SIG-M5 treated with dmso at 0.1 percent for 504 hours (cell line): ENCODE measurements at regions not wholly inside any gene's neighbourhood (a gene's known extent, or its start where the extent isn't known, plus 50 kb on each side); places are given as distances from the start of the nearest gene placed in this dataset.

Source experiments
- DNase-seq: peaks from one replicate; lab custom pipeline; 2025; ENCODE audit not compliant: unreplicated experiment; lab: John Stamatoyannopoulos, UW

DNA sequence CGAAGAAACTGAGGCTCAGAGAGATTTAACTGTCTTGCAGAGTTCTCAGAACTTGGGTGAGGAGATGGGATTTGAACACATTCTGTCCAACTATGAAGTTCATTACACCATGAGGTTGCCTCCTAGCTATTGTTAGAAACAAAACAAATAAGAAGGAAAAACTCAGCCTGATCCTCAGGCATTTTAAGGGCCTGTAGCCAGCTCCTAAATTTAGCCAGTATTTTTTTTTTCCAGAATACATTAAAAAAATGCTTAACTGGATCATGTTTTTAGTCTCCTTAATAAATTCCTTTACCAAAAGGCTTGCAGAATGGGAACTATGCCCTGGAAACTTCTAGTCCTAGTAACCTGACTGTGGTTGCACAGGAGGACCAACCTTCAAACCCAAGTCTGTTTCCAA lies 212.0 kb downstream of the CSNK2A3 start:
- DNase-seq = no peak

DNA sequence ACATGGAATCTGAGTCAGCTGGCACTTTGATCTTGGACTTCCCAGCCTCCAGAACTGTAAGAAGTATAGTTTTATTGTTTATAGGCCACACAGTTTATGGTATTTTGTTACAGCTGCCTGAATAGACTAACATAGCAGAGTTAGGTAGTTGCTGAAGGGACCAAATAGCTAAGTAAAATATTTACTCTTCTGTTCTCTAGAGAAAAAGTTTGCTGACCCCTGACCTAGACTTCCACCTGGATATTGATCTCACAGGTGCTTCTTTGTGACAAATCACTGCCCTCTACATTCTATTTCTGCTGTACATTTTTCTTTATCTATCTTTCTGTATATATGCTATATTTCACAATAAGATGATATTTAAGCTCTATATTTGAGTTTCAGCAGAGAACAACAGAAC lies 212.5 kb downstream of the CSNK2A3 start:
- no peak for DNase-seq

DNA sequence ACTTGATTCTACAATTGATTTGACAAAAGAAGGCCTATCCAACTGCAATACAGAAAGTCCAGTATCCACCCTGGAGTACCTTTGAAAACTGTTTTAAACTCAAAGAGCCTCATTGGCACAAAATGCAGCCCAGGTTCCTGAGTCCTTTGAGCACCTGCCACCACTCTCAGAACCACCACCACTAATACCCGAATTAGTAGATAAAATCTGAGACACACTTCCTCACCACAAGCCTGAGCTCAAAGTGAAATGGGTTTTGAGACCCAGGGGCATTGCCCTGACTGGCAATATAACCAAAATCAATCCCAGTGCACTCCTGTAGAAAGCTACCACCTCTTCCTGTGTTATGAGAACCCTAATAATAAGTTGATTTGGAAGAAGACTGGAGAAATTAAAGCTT lies 215.7 kb downstream of the CSNK2A3 start:
- no peak for DNase-seq

DNA sequence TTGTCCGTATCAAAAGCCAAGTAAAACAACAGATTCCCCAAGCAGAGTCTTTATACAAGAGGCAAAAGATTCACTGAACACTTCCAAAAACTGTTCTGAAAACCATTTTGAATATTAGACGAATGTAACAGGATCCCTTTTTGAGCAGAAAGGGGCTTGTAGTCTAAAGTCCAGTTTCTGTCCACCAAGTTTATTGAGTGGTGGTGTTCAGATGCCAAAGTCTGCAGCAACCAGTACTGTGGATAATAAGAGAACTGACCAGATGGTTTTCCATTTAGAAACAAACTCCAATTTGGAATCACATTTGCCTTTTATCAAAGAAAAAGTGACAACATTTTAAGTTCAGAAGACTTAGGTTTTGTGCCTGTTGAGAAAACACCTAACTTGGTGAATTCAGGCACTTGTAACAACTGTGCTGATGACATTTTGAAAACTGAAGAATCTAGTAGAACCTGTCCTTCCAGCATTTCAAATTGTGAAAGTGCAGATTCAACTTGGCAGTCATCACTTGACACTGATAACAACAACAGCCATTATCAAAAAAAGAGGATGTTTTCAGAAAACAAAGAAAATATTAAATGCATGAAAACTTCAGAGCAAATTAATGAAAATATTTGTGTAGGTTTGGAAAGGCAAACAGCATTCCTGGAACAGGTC lies 217.1 kb downstream of the CSNK2A3 start:
- DNase-seq = no peak

DNA sequence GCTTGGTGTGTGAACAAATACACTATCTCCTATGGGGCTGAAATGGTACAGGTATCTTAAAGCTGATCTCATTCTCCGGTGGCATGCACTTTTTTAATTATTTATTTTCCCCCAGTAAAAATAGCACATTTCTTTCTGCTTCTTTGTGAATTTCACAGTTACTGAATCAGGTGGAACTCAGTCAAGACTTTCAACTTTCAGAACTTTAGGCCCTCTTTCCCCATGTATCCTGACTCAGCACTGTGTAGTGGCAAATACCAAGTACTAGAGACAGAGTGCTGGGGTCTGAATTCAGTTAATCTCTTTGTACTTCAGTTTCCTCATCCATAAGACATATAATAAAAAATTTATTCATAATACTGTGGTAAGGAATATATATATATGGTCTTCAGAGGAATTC lies 223.9 kb downstream of the CSNK2A3 start:
- no peak for DNase-seq

DNA sequence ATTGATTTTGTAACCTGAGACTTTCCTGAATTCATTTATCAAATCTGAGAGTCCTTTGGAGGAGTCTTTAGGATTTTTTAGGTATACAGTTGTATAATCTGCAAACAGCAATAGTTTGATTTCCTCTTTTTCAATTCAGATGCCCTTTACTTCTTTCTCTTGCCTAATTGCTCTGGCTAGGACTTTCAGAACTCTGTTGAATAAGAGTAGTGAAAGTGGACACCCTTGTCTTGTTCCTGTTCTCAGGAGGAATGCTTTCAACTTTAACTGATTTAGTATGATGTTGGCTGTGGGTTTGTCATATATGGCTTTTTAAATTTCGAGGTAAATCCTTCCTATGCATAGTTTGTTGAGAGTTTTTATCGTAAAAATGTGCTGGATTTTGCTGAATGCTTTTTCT lies 227.4 kb downstream of the CSNK2A3 start:
- DNase-seq = peak; percentile 6

DNA sequence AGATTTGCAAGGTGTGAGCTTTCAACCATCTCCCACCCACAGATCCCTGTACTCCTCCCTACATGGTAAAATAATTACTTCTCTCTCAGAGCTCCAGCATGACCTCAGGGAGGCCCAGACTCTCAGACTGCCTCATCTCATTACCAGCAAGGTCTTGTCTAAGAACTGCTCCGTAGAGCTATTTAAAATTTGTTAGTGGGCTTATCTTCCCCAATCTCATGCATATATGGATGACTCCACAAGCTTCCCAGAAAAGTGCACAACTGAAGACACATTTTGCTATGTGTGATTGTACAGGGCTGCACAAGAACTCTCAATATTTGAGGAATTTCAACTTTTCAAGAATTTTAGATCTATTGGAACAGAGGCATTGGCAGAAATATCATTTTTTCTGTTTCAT lies 230.3 kb downstream of the CSNK2A3 start:
- DNase-seq = no peak

DNA sequence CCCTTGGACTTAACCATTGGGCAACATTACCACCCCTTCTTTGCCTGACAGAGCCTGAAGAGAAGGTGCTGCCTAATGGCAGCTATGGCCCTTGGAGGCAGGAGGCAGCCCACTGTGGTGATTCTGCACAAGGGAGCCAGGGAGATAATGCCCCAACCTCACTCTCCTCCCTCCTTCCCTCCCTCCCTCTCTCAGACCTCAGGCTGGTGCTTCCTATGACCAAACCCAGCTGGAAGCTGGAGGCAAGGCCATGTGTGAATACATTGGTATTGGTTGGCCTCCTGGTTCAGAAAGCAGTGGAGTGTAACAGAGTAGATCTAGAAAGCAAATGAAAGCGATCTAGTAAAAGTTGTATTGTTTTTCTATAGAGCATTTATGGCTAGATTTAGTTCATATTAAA lies 233.1 kb downstream of the CSNK2A3 start:
- no peak for DNase-seq

DNA sequence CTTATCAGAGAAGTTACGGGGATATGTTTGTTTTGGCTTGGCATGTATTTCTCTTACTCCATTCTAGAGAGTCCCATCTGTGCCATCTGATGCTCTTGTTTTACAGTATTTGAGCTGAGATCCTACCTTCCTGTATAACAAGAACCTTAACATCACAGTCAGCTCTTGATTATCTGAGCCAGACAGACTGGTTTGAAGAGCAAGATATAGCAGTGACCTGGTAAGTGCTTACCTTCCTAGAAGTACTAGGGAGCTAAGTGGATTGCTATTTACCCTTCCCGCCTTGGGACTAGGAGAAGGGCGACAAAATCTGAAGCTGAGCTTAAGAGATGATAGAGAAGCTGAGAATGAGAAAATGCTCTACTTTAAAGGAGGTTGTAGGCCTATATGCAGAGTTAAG lies 235.3 kb downstream of the CSNK2A3 start:
- no peak for DNase-seq

DNA sequence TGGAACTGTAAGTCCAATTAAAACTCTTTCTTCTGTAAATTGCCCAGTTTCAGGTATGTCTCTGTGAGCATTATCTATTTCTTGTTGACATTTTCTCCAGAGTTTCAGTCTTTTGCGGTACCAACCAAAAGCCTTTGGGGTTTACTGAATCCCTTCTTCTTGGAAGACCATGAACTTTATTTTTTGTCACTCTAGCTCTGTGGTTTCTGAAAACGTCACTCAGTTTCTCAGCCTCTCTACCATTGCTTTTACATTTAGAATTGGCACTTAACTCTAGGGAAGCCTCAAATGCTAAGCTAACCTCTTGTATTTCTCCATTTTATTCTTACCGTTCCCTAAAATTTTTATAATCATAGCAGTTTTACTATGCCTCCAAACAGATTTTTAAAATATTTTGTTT lies 237.6 kb downstream of the CSNK2A3 start:
- no peak for DNase-seq

DNA sequence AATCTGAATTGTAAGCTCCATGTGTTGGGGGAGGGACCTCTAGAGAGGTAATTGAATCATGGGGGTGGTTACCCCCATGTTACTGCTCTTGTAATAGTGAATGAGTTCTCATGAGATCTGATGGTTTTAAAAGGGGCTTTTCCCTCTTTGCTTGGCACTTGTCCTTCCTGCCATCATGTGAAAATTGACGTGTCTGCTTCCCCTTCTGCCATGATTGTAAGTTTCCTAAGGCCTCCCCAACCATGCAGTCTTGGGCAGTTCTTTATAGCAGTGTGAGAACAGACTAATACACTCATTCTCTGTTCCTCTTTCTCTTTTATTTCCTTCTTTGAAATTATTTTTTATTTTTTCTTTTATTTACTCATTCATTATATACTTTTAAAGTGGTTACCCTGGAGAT lies 239.4 kb downstream of the CSNK2A3 start:
- no peak for DNase-seq

DNA sequence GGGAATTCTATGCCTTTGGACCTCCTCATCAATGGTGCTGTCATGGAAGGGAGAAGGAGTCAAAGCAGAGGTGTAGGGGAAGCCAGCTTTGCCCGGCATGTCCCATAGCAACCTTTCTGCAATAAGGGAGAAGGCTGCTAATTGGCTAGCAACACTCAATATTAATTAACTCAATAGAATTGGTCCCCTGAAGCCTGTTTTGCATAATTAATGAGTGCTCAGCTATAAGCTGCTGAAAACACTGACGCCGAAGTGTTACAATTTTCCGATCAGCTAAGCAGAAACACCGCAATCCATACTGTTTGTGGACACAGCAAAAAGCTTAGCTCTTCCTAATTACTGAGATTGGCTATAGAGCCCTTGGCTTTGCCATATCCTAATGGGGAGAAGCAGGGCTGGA lies 245.0 kb downstream of the CSNK2A3 start:
- no peak for DNase-seq

DNA sequence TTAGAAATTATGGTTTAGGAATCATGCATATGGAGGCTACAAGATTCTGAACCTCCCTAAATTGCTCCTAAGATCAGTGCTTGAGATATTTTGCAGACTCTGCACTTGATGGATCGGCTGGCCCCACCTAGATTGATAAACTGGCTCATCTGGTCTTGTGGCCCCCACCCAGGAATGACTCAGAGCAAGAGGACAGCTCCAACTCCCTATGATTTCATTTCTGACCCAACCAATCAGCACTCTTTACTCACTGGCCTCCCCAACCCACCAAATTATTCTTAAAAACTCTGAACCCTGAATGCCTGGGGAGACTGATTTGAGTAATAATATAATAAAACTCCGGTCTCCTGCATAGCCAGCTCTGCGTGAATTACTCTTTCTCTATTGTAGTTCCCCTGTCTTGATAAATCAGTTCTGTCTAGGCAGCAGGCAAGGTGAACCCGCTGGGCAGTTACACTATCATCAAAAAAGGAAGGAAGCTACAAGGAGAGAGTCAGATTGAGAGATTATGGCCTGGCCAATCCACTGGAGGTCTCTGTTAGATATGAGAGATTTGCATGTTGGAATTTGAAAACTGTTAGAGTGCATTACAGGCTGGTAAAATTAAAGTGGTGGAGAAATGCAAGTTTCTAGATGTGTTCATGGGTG lies 245.8 kb downstream of the CSNK2A3 start:
- no peak for DNase-seq

DNA sequence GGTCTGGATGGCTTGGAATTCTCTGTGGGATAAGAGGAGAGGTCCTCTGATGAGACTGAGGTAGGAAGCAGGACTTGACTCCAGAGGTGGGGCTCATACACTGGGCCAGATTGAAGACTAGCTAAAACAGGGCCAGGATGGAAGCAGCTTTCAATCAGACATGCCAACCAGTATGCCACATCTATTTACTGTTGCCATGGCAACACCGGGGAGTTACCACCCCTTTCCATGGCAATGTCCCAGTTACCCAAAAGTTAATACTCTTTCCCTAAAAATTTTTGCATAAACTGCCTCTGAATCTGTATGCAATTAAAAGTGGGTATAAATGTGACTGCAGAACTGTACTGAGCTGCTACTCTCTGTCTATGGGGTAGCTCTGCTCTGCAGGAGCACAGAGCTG lies 247.5 kb upstream of the ZBED5 start:
- DNase-seq = no peak

DNA sequence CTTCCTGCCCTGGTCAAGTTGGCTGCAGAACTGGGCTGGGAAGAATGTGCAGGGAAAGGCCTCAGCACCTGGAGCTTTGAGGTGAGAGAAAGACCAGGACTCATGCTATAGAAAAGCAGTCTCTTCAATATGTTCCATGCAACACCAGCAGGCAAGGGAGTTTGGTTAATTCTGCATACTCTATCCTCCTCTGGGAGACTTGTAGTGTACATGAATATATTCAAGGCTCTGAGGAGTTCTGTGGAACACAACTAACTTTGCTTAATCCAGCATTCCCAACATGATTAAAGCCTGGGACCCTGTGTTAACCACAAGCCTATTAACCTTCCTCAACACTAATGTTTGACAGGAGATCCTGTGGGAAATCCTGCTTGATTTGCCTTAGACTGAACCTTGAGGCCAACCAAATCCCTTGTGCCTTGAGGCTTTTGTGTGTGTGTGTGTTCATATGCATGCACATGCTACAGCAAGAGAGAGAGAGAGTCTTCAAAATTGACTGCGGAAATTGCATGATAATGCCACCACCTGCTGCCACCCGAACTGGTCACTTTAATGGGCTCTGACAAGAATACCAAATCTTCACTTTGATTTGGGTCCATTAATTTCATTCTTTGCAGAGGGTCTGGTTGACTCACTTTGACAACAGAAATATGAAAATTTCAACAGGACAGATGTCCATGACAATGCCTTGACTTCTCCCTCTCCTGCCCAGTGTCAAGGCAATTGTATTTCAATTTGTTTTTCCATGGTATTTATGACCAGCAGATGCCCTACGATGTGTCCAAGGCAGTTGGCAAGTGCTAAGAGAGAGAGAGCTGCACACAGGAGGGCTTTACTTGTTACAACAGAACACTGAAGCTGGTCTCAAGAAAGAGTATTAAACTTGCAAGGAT lies 238.2 kb upstream of the ZBED5 start:
- DNase-seq = no peak

DNA sequence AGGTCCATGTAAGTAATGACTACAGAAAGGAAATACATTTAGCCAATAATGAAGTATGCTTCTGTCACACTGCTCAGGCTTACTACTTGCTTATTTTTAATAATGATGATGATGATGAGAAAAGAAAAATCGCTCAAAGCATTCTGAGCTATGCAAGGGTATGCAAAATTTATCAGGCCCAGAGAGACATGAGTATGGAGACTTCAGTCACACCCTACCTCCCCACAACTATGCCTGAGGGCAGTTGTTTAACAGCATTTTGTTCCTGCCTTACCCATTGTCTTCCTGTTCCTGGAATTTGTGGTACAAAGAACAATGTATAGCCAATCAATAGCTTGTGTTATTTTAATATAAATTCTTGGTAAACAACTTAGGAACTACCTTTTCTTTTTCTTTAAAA lies 232.6 kb upstream of the ZBED5 start:
- no peak for DNase-seq

DNA sequence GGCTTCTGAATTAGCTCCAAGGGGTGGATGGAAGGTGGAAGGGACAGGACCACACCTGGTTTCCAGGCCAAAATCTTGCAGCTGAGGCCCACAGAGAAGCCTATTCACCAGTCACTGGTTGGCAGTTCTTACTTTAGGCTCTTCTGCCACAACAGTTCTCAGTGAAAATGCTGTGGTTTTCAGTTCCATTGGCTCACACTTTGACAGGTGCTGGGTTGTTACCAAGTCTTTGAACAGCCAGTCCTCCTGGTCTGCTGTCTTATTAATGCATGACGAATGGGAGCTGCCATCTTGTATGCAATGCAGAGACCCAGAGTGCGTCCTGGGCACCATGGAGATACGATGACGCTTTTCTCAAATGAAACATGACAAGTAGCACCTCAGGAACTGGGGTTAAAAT lies 232.0 kb upstream of the ZBED5 start:
- DNase-seq = no peak

DNA sequence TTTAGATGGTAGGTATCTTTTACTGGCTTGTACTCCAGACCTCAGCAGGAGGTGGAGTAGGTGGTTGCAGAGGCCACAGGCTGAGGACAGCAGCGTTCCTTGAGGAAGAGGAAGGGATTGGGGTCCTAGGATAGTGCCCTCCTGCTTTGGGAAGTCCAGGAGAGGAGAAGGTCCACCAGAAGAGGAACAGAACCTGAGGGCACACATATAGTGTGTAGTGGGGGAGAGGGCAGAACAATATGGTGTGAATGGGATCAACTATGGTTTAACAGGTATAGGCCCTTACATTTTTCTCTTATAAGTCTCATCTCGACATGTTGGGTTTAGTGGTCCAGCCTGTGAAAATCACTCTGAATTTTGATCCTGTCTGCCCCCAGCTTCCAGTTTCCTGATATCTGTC lies 229.1 kb upstream of the ZBED5 start:
- DNase-seq = no peak

DNA sequence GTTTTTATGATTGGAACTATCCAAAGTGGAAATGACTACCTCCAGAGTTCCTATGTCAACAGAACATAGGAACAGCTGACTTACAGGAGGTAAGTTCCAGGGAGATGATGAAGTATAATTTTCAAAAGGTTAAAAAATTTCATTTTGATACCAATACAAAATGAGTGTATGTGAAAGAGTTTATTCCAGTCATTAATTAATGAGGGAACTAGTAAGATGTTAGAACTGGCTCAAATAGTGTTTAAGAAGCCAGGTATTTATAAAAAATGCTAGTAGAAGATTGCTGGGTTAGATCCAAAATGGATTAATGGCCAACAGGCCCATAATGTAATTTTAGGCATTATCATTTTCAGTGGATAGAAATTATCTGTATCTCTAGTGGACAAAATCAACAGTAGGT lies 227.7 kb upstream of the ZBED5 start:
- no peak for DNase-seq

DNA sequence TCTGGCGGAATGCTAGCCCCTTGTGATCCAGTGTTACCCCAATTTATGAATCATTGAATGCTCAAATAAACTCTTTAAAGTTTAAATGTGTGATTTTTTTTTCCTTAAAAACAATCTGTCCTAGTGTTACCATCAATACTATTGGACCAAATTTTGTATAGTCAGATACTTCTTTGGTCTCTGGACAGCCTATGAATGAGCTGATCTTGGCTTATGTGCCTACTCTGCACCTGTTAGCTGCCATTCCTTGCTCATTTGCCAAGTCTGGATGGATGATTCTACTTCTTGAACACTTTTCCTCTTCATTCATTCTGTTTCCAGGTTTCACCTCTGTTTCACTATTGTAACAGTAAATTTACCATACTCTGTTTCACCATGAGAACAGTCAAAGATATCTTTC lies 226.5 kb upstream of the ZBED5 start:
- DNase-seq = no peak

DNA sequence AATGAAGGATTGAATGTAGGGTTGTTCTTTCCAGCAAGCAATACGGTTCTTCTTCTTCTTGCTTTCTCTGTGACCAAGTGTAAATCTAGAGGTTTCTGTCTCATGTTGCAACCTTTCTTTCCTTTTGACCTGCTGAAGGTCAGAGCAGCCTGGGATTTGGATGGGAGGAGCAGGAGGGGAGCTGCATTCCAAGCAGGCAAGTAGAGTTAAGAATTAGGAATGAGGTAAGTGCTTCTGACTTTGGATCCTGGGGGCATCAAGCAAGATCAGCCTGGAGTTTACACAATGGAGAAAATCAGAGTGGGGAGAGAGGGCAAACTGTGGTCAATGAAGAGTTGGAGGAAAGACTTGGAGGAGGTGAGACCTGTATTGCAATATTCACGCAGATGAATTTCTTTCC lies 225.6 kb upstream of the ZBED5 start:
- DNase-seq = no peak

DNA sequence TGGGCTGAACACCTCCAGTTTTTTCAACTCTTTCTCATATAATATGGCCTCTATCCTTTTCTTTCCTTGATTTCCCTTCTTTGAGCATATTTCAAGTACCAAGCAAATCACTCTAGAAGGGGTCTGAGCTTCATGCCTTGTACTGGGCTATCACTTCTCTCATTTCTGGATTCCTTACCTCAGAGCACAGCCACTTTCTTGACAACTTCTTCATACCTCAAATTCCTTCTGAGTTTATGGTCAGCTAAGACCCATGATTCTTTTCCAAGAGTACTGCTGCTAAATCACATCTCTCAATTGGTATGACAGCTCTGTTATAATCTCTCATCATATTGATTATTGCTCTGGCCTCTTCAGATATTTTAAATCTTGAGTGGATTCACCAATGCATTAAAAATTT lies 224.8 kb upstream of the ZBED5 start:
- DNase-seq = no peak
